ENCODE measurements at regions not wholly inside any gene's neighbourhood (a gene's known extent, or its start where the extent isn't known, plus 50 kb on each side); places are given as distances from the start of the nearest gene placed in this dataset.

DNA sequence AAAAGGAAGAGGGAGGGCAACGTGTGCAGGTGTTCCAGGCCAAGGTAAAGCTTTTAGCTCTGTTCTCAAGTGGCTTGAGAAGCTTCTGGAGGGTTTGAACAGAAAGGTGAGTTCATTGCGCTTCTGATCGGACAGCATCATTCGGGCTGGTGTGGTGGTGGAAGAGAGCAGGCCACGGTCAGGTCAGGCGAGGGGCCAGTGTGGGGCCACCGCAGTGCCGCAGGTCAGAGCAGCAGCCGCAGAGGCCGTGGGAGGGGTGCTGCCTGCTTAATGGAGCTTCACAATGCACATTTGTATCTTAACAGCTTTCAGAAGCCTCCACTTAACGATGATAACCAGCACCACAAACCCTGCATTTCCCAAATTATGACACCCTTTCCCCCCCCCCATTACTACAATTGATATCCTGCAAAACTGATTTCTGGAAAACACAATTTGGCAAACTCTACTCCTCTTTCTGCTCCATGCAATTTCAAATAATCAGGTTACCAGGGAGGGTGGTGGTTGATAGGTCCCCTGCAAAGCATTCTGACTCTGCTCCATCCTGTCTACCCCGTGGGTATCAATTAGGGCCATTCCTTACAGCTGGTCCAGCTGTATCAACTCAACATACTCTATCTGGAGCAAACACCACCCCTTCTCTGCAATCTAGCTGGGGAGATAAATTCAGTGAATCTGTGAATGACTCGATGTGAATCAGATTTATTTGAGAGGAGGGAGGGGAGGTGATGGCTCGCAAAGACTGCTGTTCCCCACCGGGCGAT, 162.9 kb downstream of the ACTR3B start:
- TF ChIP-seq, protein P1, sequence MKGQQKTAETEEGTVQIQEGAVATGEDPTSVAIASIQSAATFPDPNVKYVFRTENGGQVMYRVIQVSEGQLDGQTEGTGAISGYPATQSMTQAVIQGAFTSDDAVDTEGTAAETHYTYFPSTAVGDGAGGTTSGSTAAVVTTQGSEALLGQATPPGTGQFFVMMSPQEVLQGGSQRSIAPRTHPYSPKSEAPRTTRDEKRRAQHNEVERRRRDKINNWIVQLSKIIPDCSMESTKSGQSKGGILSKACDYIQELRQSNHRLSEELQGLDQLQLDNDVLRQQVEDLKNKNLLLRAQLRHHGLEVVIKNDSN (IDR thresholded peaks at IDR 0.05) = no peak
- no peak for TF ChIP-seq NFIC (IDR thresholded peaks at IDR 0.05)
- no peak for TF ChIP-seq CREB1 (IDR thresholded peaks at IDR 0.05; ENCODE audit: low read depth)
- no peak for TF ChIP-seq ZBTB7A (IDR thresholded peaks at IDR 0.05; ENCODE audit: low read depth)

DNA sequence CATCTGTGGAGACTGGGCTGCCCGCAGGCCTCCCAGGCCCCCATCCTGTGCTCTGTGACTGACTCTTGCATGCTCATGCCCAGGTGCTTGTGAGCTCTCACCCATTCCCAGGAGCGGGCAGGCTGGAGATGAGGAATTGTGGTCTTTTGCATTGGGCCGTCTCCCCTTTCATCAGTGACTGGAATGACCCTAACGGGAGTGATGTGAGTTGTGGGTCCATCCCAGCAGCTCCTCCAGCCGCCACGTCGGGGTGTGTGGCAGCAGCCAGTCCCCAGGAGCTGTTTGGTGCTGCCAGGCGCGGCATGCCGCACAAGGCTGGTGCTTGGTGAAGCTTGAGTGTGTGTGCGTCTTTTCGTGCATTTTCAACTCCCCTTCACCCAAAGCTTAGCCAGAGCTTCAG, 164.2 kb downstream of the ACTR3B start:
- TF ChIP-seq TAF1 (IDR thresholded peaks at IDR 0.05; ENCODE audit: low read depth) = no peak

DNA sequence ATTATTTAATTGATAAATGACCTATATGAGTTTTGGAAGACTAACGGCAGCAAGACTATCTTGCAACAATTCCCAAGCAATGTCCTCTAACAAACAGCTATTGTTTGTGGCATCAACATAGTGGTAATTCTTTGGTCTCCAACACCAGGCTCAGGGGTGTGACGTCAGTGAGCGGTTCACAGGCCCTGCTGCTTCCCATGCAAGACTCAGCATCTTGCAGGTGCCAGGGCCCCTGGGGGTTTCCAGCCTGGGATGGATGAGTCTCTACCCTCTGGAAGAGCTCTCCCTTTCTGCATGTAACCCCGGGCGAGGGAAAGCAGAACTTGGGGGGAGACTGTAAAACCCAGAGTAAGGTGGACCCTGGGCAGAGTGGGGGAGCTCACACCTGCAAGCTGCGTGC, 164.7 kb downstream of the ACTR3B start:
- TF ChIP-seq, protein P1 (IDR thresholded peaks at IDR 0.05) = no peak
- TF ChIP-seq FOXM1 (IDR thresholded peaks at IDR 0.05; ENCODE audit: borderline replicate concordance, low read depth) (no peak), CREB1 (IDR thresholded peaks at IDR 0.05; ENCODE audit: low read depth) (no peak), RAD21 (IDR thresholded peaks at IDR 0.05; ENCODE audit: low read depth) (no peak), ZBTB7A (IDR thresholded peaks at IDR 0.05; ENCODE audit: low read depth) (no peak), EGR1 (IDR thresholded peaks at IDR 0.05) (no peak), YY1 (IDR thresholded peaks at IDR 0.05; ENCODE audit: low read depth) (no peak)
- TF ChIP-seq, protein P2, sequence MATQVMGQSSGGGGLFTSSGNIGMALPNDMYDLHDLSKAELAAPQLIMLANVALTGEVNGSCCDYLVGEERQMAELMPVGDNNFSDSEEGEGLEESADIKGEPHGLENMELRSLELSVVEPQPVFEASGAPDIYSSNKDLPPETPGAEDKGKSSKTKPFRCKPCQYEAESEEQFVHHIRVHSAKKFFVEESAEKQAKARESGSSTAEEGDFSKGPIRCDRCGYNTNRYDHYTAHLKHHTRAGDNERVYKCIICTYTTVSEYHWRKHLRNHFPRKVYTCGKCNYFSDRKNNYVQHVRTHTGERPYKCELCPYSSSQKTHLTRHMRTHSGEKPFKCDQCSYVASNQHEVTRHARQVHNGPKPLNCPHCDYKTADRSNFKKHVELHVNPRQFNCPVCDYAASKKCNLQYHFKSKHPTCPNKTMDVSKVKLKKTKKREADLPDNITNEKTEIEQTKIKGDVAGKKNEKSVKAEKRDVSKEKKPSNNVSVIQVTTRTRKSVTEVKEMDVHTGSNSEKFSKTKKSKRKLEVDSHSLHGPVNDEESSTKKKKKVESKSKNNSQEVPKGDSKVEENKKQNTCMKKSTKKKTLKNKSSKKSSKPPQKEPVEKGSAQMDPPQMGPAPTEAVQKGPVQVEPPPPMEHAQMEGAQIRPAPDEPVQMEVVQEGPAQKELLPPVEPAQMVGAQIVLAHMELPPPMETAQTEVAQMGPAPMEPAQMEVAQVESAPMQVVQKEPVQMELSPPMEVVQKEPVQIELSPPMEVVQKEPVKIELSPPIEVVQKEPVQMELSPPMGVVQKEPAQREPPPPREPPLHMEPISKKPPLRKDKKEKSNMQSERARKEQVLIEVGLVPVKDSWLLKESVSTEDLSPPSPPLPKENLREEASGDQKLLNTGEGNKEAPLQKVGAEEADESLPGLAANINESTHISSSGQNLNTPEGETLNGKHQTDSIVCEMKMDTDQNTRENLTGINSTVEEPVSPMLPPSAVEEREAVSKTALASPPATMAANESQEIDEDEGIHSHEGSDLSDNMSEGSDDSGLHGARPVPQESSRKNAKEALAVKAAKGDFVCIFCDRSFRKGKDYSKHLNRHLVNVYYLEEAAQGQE (IDR thresholded peaks at IDR 0.05; ENCODE audit: low read depth) = no peak

DNA sequence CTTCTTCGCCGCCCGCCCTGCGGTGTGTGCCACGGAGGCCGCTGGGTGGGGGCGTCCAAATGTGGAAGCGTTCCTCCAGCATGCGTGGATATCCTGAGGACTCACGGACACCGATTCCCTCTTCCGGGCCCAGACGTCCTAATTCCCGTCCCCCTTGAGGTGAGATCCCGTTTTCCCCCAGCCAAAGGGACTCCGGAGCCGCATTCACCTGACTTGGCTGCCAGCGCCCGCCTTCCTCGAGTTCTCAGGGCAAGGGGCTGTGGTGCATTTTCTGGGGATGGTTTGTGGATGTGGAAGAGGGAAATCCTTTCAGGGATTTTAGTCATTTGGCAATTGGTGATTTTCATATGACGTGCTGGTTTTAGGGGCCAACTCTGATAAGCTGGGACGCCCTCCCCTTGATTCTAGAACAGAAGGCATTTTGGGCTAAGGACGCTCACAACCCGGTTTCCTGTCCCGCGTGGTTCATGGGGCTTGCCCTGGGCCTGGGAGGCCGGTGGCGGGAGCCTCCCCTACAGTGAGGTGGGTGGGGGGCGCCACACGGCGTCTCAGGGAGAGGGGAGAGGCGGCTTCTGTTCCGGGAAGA, 165.4 kb downstream of the ACTR3B start:
- TF ChIP-seq CEBPB (IDR thresholded peaks at IDR 0.05) (no peak), EGR1 (IDR thresholded peaks at IDR 0.05) (no peak), TAF1 (IDR thresholded peaks at IDR 0.05; ENCODE audit: low read depth) (no peak), YY1 (IDR thresholded peaks at IDR 0.05; ENCODE audit: low read depth) (no peak), RAD21 (IDR thresholded peaks at IDR 0.05; ENCODE audit: low read depth) (no peak), ZBTB7A (IDR thresholded peaks at IDR 0.05; ENCODE audit: low read depth) (no peak), CREB1 (IDR thresholded peaks at IDR 0.05; ENCODE audit: low read depth) (no peak)
- TF ChIP-seq, protein P1 (IDR thresholded peaks at IDR 0.05) = no peak
- TF ChIP-seq, protein P3, sequence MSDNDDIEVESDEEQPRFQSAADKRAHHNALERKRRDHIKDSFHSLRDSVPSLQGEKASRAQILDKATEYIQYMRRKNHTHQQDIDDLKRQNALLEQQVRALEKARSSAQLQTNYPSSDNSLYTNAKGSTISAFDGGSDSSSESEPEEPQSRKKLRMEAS (IDR thresholded peaks at IDR 0.05) = no peak
- TF ChIP-seq, protein P2 (IDR thresholded peaks at IDR 0.05; ENCODE audit: low read depth) = no peak

DNA sequence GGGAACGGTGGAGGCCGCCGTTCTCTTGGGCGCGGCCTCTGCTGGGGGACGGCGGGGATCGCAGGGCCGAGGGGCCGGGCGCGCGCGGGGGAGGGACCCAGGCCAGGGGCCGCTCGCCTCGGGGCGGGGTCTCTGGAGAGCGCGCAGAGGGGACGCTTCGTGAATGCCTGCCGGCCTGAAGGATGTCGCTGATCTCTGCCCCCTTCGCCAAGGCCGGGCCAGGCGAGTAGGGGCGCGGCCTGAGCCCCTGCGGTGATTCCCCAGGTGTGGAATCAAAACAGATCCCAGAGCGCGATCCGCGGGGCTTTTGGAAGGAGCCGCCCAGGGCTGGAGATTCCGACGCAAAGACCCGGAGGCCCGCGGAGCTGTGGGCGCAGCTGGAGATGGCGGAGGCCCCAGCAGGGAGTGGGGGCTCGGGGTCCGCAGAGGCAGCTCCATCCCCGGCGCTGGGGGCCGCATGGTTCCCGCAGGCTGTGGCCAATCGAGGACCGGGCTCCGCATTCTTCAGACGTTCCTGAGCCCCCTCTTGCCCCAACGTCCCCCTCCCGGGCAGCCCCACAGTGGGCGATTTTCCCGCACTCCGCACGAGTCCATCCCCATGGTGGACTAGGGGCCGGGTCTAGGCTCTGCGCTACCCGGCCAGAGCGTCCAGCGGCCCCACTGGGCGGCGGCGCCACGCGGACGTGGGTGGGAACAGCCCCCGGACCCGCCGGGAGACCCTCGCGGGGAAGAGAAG, 166.0 kb downstream of the ACTR3B start:
- TF ChIP-seq, protein P2 (IDR thresholded peaks at IDR 0.05; ENCODE audit: low read depth) = no peak
- TF ChIP-seq TEAD4 (IDR thresholded peaks at IDR 0.05) (no peak), YY1 (IDR thresholded peaks at IDR 0.05; ENCODE audit: low read depth) (no peak), ZBTB7A (IDR thresholded peaks at IDR 0.05; ENCODE audit: low read depth) (no peak), CREB1 (IDR thresholded peaks at IDR 0.05; ENCODE audit: low read depth) (no peak), TCF12 (IDR thresholded peaks at IDR 0.05; ENCODE audit: low read depth) (no peak), CEBPB (IDR thresholded peaks at IDR 0.05) (no peak), FOXM1 (IDR thresholded peaks at IDR 0.05; ENCODE audit: borderline replicate concordance, low read depth) (no peak), EGR1 (IDR thresholded peaks at IDR 0.05) (no peak)
- TF ChIP-seq, protein P3 (IDR thresholded peaks at IDR 0.05) = no peak
